Smooth muscle cell (in vitro differentiated cells): ENCODE measurements at regions not wholly inside any gene's neighbourhood (a gene's known extent, or its start where the extent isn't known, plus 50 kb on each side); places are given as distances from the start of the nearest gene placed in this dataset.

Source experiments
- DNase-seq: peaks from one replicate; lab custom pipeline; 2025; ENCODE audit not compliant: unreplicated experiment; lab: John Stamatoyannopoulos, UW
- H2AFZ ChIP-seq: fragments of 200-600 bp; sonication (generic); 2 replicates; pipeline ENCODE4 v1.6.0; 2016; ENCODE audit warnings: antibody characterized with exemption, low read depth, mild to moderate bottlenecking
- H3F3A ChIP-seq: fragments of 200-600 bp; sonication (generic); 2 replicates; pipeline ENCODE4 v1.6.0; 2017; ENCODE audit warnings: antibody characterized with exemption, low read depth
- H3K27ac ChIP-seq: fragments of 200-600 bp; sonication (generic); 2 replicates; pipeline ENCODE4 v1.5.1; 2016; ENCODE audit warnings: low read depth, mild to moderate bottlenecking
- H3K27me3 ChIP-seq: fragments of 200-600 bp; sonication (generic); 2 replicates; pipeline ENCODE4 v1.6.1; 2016; ENCODE audit warnings: low read depth, mild to moderate bottlenecking
- H3K36me3 ChIP-seq: fragments of 200-600 bp; sonication (generic); 2 replicates; pipeline ENCODE4 v1.5.1; 2016; ENCODE audit warnings: low read depth
- H3K4me1 ChIP-seq: fragments of 200-600 bp; sonication (generic); 2 replicates; pipeline ENCODE4 v1.5.1; 2016; ENCODE audit warnings: low read depth
- H3K4me2 ChIP-seq: fragments of 200-600 bp; sonication (generic); 2 replicates; pipeline ENCODE4 v1.6.0; 2016; ENCODE audit warnings: mild to moderate bottlenecking
- H3K4me3 ChIP-seq: fragments of 200-600 bp; sonication (generic); 2 replicates; pipeline ENCODE4 v1.5.1; 2016; ENCODE audit warnings: mild to moderate bottlenecking
- H3K79me2 ChIP-seq: fragments of 200-600 bp; sonication (generic); 2 replicates; pipeline ENCODE4 v1.6.0; 2016; ENCODE audit warnings: low read depth, mild to moderate bottlenecking
- H3K9ac ChIP-seq: fragments of 200-600 bp; sonication (generic); 2 replicates; pipeline ENCODE4 v1.6.0; 2016; ENCODE audit warnings: low read depth
- H3K9me3 ChIP-seq: fragments of 200-600 bp; sonication (generic); replicated peaks from 2 replicates; pipeline ENCODE4 v1.5.1; 2016; ENCODE audit warnings: low read depth
- H4K20me1 ChIP-seq: fragments of 200-600 bp; sonication (generic); 2 replicates; pipeline ENCODE4 v1.6.0; 2016; ENCODE audit warnings: low read depth
- WGBS: methylation state at CpG from one replicate; pipeline ENCODE4 v1.1.7; 2016; ENCODE audit warnings: low lambda C conversion rate; 5-methylcytosine and 5-hydroxymethylcytosine counted together
- TF ChIP-seq, protein P1 (sequence below): fragments of 200-600 bp; sonication (generic); IDR thresholded peaks from 2 replicates; pipeline ENCODE4 v1.5.1; 2017; ENCODE audit warnings: borderline replicate concordance, mild to moderate bottlenecking, antibody characterized with exemption; ENCODE audit not compliant: insufficient read depth, poor library complexity, severe bottlenecking

DNA sequence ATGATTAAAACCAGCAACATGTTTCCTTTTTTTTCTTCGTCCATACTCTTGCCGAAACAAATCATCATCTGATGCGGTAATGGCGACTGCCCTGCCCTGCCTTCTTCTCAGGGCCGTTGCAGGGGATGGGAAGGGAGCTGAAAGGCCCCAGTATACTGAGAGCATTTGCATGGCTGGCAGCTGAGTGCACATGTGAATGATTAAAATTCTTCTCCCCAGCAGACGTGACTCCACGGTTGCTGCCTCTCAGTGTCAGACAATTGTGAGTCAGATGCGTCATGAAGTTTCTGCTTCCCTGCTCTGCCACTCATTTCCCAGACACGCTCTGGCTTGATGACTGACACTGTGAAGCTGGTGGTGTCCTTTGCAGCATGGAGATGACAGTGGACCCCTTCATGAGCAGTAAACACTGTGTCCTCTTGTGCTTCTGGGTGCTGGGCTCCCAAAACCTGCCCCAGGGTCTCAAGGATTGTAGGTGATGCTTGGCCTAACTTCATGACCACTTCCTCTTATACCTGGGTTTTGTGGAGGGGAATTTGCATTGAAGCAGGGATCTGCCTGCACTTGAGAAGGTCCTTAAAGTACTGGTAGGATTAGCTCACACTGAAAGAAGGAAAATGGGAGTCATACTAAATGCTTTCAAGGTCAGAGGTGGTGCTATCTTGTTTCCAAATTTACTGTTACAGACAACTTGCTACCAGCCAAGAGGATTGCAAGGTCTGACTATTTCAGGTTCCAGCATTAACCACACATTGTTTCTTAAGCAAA, 222.5 kb upstream of the COPS8 start:
- no peak overlapping the region for H2AFZ ChIP-seq
- no peak overlapping the region for H3K9ac ChIP-seq
- peak overlapping the region; percentile 79 for H3K27ac ChIP-seq
- H3K9me3 ChIP-seq = no peaks in the 10 kb centered on the region
- peak overlapping the region; percentile 23 for H3K4me2 ChIP-seq
- peaks cover 14% of the 10 kb centered on the region for H3F3A ChIP-seq
- no peaks in the 10 kb centered on the region for H3K36me3 ChIP-seq
- TF ChIP-seq, protein P1, sequence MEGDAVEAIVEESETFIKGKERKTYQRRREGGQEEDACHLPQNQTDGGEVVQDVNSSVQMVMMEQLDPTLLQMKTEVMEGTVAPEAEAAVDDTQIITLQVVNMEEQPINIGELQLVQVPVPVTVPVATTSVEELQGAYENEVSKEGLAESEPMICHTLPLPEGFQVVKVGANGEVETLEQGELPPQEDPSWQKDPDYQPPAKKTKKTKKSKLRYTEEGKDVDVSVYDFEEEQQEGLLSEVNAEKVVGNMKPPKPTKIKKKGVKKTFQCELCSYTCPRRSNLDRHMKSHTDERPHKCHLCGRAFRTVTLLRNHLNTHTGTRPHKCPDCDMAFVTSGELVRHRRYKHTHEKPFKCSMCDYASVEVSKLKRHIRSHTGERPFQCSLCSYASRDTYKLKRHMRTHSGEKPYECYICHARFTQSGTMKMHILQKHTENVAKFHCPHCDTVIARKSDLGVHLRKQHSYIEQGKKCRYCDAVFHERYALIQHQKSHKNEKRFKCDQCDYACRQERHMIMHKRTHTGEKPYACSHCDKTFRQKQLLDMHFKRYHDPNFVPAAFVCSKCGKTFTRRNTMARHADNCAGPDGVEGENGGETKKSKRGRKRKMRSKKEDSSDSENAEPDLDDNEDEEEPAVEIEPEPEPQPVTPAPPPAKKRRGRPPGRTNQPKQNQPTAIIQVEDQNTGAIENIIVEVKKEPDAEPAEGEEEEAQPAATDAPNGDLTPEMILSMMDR = no peak
- no peak overlapping the region for H3K4me3 ChIP-seq
- no peak for DNase-seq
- H3K4me1 ChIP-seq = peaks cover 14% of the 10 kb centered on the region
- H3K27me3 ChIP-seq = no peaks in the 10 kb centered on the region
- H4K20me1 ChIP-seq = no peaks in the 10 kb centered on the region
- WGBS = 27% methylated on average over 9 of the region's 9 CpGs
- no peaks in the 10 kb centered on the region for H3K79me2 ChIP-seq

GRCh38 chr2:236863729-236864126, 222.0 kb upstream of the COPS8 start:
- WGBS = 92% methylated on average over 5 of the region's 5 CpGs
- peak overlapping the region; percentile 79 for H3K27ac ChIP-seq
- no peaks in the 10 kb centered on the region for H3K36me3 ChIP-seq
- H3K9ac ChIP-seq = no peak overlapping the region
- DNase-seq = no peak
- no peak overlapping the region for H2AFZ ChIP-seq
- H3K9me3 ChIP-seq = no peaks in the 10 kb centered on the region
- H4K20me1 ChIP-seq = no peaks in the 10 kb centered on the region
- no peak overlapping the region for H3K4me3 ChIP-seq
- H3K4me2 ChIP-seq = peak overlapping the region; percentile 23
- H3K79me2 ChIP-seq = no peaks in the 10 kb centered on the region
- H3F3A ChIP-seq = peaks cover 11% of the 10 kb centered on the region
- TF ChIP-seq, protein P1 = no peak
- H3K4me1 ChIP-seq = peaks cover 10% of the 10 kb centered on the region
- H3K27me3 ChIP-seq = no peaks in the 10 kb centered on the region

GRCh38 chr2:236865052-236865451, 220.6 kb upstream of the COPS8 start:
- WGBS = 97% methylated on average over 2 of the region's 2 CpGs
- DNase-seq = no peak

More at GRCh38 chr2:236865052-236865451, 220.6 kb upstream of the COPS8 start:
- Histone ChIP-seq H3K4me1 (peaks cover 11% of the 10 kb centered on the region), H3K9me3 (no peaks in the 10 kb centered on the region), H3K36me3 (no peaks in the 10 kb centered on the region), H3K27me3 (no peaks in the 10 kb centered on the region), H2AFZ (no peak overlapping the region), H3K79me2 (no peaks in the 10 kb centered on the region), H3K4me2 (no peak overlapping the region), H4K20me1 (no peaks in the 10 kb centered on the region), H3F3A (peaks cover 14% of the 10 kb centered on the region), H3K4me3 (no peak overlapping the region), H3K9ac (no peak overlapping the region), H3K27ac (no peak overlapping the region)
- TF ChIP-seq, protein P1 = no peak
